Loucy (cell line): ENCODE measurements at regions not wholly inside any gene's neighbourhood (a gene's known extent, or its start where the extent isn't known, plus 50 kb on each side); places are given as distances from the start of the nearest gene placed in this dataset.

Experiments used
- H2AFZ ChIP-seq: fragments of 200-600 bp; sonication (generic); 2 replicates; pipeline ENCODE4 v1.6.0; 2016; ENCODE audit warnings: antibody characterized with exemption, mild to moderate bottlenecking, low read length, moderate library complexity
- H3F3A ChIP-seq: fragments of 200-600 bp; 2 replicates; pipeline ENCODE4 v1.6.0; 2016; ENCODE audit warnings: antibody characterized with exemption, low read depth, mild to moderate bottlenecking
- H3K27me3 ChIP-seq: fragments of 200-600 bp; sonication (generic); 2 replicates; pipeline ENCODE4 v1.6.1; 2014; ENCODE audit warnings: low read length, mild to moderate bottlenecking; ENCODE audit not compliant: insufficient read depth, poor library complexity, severe bottlenecking
- H3K36me3 ChIP-seq: fragments of 200-600 bp; sonication (generic); 2 replicates; pipeline ENCODE4 v1.6.1; 2016; ENCODE audit warnings: low read length; ENCODE audit not compliant: insufficient read depth
- H3K4me1 ChIP-seq: fragments of 200-600 bp; sonication (generic); 2 replicates; pipeline ENCODE4 v1.5.1; 2014; ENCODE audit warnings: low read length, mild to moderate bottlenecking; ENCODE audit not compliant: insufficient read depth, poor library complexity, severe bottlenecking
- H3K4me2 ChIP-seq: fragments of 200-600 bp; sonication (generic); 2 replicates; pipeline ENCODE4 v1.6.0; 2014; ENCODE audit warnings: antibody characterized with exemption, low read length, low read depth, mild to moderate bottlenecking; ENCODE audit not compliant: poor library complexity, severe bottlenecking
- H3K4me3 ChIP-seq: fragments of 200-600 bp; sonication (generic); 2 replicates; pipeline ENCODE4 v1.5.1; 2014; ENCODE audit warnings: low read length, mild to moderate bottlenecking, mixed read lengths; ENCODE audit not compliant: poor library complexity, severe bottlenecking
- H3K79me2 ChIP-seq: fragments of 200-600 bp; sonication (generic); 2 replicates; pipeline ENCODE4 v1.6.1; 2014; ENCODE audit warnings: low read length; ENCODE audit not compliant: insufficient read depth
- H3K9ac ChIP-seq: fragments of 200-600 bp; sonication (generic); 2 replicates; pipeline ENCODE4 v1.6.0; 2014; ENCODE audit warnings: mild to moderate bottlenecking, low read depth, low read length, moderate library complexity; ENCODE audit not compliant: poor library complexity, severe bottlenecking
- H3K9me2 ChIP-seq: fragments of 200-600 bp; sonication (generic); replicated peaks from 2 replicates; pipeline ENCODE4 v1.6.1; 2016; ENCODE audit warnings: low read depth, low read length, mixed read lengths
- H3K9me3 ChIP-seq: fragments of 200-600 bp; sonication (generic); 2 replicates; pipeline ENCODE4 v1.6.1; 2014; ENCODE audit warnings: mild to moderate bottlenecking, antibody characterized with exemption, low read length, low read depth; ENCODE audit not compliant: insufficient read depth
- H4K20me1 ChIP-seq: fragments of 200-600 bp; sonication (generic); 2 replicates; pipeline ENCODE4 v1.6.0; 2014; ENCODE audit warnings: antibody characterized with exemption, low read length, mild to moderate bottlenecking; ENCODE audit not compliant: insufficient read depth, poor library complexity, severe bottlenecking
- EZH2phosphoT487 ChIP-seq: fragments of 200-600 bp; IDR thresholded peaks from 2 replicates; pipeline ENCODE4 v1.6.1; 2018; ENCODE audit warnings: antibody characterized with exemption, mild to moderate bottlenecking, moderate library complexity, borderline replicate concordance
- TF ChIP-seq, protein P1 (sequence below): fragments of 200-600 bp; sonication (generic); conservative IDR thresholded peaks from 2 replicates; pipeline ENCODE4 v1.5.1; 2014; ENCODE audit warnings: mild to moderate bottlenecking, antibody characterized with exemption, low read length

GRCh38 chr10:2335626-2336025 is 598.3 kb upstream of the ADARB2 start:
- no peak overlapping the region for H3K9ac ChIP-seq
- no peak overlapping the region for H2AFZ ChIP-seq
- no peak for TF ChIP-seq EZH2phosphoT487
- TF ChIP-seq, protein P1, sequence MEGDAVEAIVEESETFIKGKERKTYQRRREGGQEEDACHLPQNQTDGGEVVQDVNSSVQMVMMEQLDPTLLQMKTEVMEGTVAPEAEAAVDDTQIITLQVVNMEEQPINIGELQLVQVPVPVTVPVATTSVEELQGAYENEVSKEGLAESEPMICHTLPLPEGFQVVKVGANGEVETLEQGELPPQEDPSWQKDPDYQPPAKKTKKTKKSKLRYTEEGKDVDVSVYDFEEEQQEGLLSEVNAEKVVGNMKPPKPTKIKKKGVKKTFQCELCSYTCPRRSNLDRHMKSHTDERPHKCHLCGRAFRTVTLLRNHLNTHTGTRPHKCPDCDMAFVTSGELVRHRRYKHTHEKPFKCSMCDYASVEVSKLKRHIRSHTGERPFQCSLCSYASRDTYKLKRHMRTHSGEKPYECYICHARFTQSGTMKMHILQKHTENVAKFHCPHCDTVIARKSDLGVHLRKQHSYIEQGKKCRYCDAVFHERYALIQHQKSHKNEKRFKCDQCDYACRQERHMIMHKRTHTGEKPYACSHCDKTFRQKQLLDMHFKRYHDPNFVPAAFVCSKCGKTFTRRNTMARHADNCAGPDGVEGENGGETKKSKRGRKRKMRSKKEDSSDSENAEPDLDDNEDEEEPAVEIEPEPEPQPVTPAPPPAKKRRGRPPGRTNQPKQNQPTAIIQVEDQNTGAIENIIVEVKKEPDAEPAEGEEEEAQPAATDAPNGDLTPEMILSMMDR: no peak
- H3F3A ChIP-seq: no peaks in the 10 kb centered on the region
- H3K4me1 ChIP-seq: no peaks in the 10 kb centered on the region
- H4K20me1 ChIP-seq: no peaks in the 10 kb centered on the region
- no peaks in the 10 kb centered on the region for H3K9me3 ChIP-seq
- H3K4me3 ChIP-seq: no peak overlapping the region
- no peaks in the 10 kb centered on the region for H3K79me2 ChIP-seq
- H3K27me3 ChIP-seq: no peaks in the 10 kb centered on the region
- H3K36me3 ChIP-seq: no peaks in the 10 kb centered on the region
- no peaks in the 10 kb centered on the region for H3K9me2 ChIP-seq
- no peak overlapping the region for H3K4me2 ChIP-seq

DNA sequence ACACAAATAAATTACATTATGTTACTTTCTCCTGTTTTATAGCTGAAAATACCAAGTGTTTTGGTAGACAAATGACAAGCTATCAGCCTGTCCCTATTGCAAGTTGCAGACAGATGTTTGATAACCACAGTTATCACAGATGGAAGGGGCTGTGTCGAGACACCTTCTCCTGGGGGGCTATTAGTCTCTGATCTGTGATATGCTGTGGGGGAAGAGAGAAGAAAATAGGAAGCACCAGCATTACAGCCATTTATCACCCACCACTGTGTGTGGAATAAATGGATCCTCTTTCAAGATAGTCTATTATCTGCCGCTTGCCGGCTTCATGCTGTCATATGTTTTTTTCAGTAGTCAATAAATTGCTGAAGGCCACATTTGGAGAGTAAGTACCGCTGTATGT is 597.2 kb upstream of the ADARB2 start:
- no peaks in the 10 kb centered on the region for H3K9me2 ChIP-seq
- no peak overlapping the region for H3K4me2 ChIP-seq
- no peaks in the 10 kb centered on the region for H3K9me3 ChIP-seq
- no peaks in the 10 kb centered on the region for H3F3A ChIP-seq
- H3K9ac ChIP-seq: no peak overlapping the region
- TF ChIP-seq, protein P1: no peak
- TF ChIP-seq EZH2phosphoT487: no peak
- H3K4me1 ChIP-seq: no peaks in the 10 kb centered on the region
- H4K20me1 ChIP-seq: no peaks in the 10 kb centered on the region
- no peak overlapping the region for H3K4me3 ChIP-seq
- H3K79me2 ChIP-seq: no peaks in the 10 kb centered on the region
- H3K27me3 ChIP-seq: no peaks in the 10 kb centered on the region
- no peak overlapping the region for H2AFZ ChIP-seq
- no peaks in the 10 kb centered on the region for H3K36me3 ChIP-seq

GRCh38 chr10:2329082-2329481 is 591.8 kb upstream of the ADARB2 start:
- Histone ChIP-seq H3K9me2 (no peaks in the 10 kb centered on the region), H3K9me3 (no peaks in the 10 kb centered on the region), H3K4me1 (peaks cover 2% of the 10 kb centered on the region), H3K4me3 (no peak overlapping the region), H4K20me1 (no peaks in the 10 kb centered on the region), H3K79me2 (no peaks in the 10 kb centered on the region), H3K36me3 (no peaks in the 10 kb centered on the region), H3K9ac (no peak overlapping the region), H2AFZ (no peak overlapping the region), H3K4me2 (no peak overlapping the region), H3F3A (no peaks in the 10 kb centered on the region), H3K27me3 (no peaks in the 10 kb centered on the region)
- TF ChIP-seq EZH2phosphoT487: no peak
- TF ChIP-seq, protein P1: no peak
